Bronchial epithelial cell (primary cell): ENCODE measurements at regions not wholly inside any gene's neighbourhood (a gene's known extent, or its start where the extent isn't known, plus 50 kb on each side); places are given as distances from the start of the nearest gene placed in this dataset.
"Not testable (repeated sequence)": the region's sequence is repeated elsewhere in the genome, so short reads cannot be mapped to it uniquely, and the experiment has no call there.

Experiments used
- DNase-seq: peaks from one replicate; pipeline ENCODE4 v3.0.0-alpha.2; 2010; ENCODE audit warnings: low read depth
- FAIRE-seq: peaks from 2 replicates; lab custom pipeline; 2011; peaks lifted over from hg19 to GRCh38; lab: Jason Lieb, UNC
- H3K27me3 ChIP-seq: 2 replicates; pipeline ENCODE4 v1.5.1; 2011; ENCODE audit warnings: low read length; ENCODE audit not compliant: control insufficient read depth, insufficient read depth
- H3K36me3 ChIP-seq: 2 replicates; pipeline ENCODE4 v1.5.1; 2011; ENCODE audit warnings: low read length; ENCODE audit not compliant: control insufficient read depth, insufficient read depth
- H3K4me3 ChIP-seq: 2 replicates; pipeline ENCODE4 v1.5.1; 2011; ENCODE audit warnings: mild to moderate bottlenecking, low read depth, low read length, control low read depth
- TF ChIP-seq, protein P1 (sequence below): IDR thresholded peaks from 2 replicates; pipeline ENCODE4 v1.5.1; 2011; ENCODE audit warnings: mild to moderate bottlenecking, moderate library complexity, low read length, control low read depth, inconsistent platforms; ENCODE audit not compliant: insufficient read depth, severe bottlenecking

DNA sequence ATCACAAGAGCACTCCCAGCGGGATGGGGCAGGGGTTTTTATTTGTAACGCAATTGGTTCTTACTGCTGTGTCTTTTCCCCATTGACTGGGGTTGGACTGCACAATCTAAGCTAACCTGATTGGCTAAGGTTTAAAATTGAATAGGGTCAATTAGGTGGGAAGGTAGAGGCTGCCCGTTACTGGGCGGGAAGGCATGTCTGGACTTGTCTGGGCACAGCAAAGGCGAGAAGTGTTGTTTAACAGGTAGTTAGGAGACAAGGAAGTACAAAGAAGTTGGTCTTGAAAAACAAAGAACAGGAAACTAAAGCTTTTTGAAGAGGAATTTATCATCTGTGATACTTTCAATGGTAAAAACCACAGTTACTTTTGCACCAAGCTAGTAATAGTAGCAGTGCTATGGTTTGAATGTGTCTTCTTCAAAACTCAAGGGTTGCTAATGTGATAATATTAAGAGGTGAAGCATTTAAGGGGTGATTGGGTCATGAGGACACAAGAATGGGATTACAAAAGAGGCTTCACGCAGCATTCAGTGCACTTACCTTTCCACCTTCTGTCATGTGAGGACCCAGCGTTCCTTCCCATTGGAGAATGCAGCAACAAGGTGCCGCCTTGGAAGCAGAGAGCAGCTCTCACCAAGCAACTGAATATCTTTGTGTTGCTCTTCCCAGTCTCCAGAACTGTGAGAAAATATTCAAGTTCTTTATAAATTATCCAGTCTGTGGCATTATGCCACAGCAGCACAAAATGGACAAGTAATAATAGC lies 875.5 kb upstream of the SORCS1 start:
- FAIRE-seq = no peak
- Histone ChIP-seq H3K36me3 (no peaks in the 10 kb centered on the region), H3K27me3 (no peaks in the 10 kb centered on the region), H3K4me3 (no peak overlapping the region)
- DNase-seq = peak; percentile 70
- TF ChIP-seq, protein P1, sequence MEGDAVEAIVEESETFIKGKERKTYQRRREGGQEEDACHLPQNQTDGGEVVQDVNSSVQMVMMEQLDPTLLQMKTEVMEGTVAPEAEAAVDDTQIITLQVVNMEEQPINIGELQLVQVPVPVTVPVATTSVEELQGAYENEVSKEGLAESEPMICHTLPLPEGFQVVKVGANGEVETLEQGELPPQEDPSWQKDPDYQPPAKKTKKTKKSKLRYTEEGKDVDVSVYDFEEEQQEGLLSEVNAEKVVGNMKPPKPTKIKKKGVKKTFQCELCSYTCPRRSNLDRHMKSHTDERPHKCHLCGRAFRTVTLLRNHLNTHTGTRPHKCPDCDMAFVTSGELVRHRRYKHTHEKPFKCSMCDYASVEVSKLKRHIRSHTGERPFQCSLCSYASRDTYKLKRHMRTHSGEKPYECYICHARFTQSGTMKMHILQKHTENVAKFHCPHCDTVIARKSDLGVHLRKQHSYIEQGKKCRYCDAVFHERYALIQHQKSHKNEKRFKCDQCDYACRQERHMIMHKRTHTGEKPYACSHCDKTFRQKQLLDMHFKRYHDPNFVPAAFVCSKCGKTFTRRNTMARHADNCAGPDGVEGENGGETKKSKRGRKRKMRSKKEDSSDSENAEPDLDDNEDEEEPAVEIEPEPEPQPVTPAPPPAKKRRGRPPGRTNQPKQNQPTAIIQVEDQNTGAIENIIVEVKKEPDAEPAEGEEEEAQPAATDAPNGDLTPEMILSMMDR = no peak

DNA sequence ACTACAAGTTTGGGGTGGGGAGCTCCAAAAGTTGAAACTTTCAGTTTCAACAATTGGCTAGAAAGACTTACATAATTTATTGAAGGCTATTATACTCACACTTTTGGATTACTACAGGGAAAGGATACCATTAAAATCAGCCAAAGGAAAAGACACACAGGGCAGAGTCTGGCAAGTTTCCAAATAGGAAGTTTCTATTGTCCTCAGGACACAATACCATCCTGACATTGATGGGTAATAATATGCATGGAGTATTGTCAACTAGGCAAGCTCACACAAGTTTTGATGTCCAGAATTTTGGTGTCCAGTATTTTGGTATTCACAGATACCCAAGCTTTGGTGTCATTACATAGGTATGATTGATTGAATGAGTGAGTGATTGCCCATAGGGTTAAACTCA lies 872.6 kb upstream of the SORCS1 start:
- Histone ChIP-seq H3K4me3 (no peak overlapping the region), H3K27me3 (no peaks in the 10 kb centered on the region), H3K36me3 (no peaks in the 10 kb centered on the region)
- FAIRE-seq (no peak), DNase-seq (no peak)
- TF ChIP-seq, protein P1 = no peak

DNA sequence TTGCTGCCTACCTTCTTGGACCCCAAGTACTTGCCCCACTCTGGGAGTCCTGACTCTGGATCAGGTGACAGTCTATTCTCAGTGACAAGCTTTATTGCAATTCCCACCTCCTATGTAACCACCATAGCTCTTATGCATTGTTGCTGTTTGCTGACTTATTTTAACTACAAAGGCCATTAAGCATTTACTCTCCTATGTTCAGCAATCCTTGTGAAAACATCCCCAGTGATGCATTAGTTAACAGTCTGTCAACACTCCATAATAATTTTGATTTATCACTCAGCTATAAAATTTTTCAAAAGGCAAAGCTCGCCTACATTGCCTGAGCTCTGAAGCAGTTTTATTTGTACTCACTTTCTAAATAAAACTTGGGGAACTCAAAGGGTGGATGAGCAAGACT lies 871.8 kb upstream of the SORCS1 start:
- TF ChIP-seq, protein P1 = no peak
- Histone ChIP-seq H3K36me3 (no peaks in the 10 kb centered on the region), H3K4me3 (no peak overlapping the region), H3K27me3 (no peaks in the 10 kb centered on the region)
- FAIRE-seq = no peak
- DNase-seq = no peak

DNA sequence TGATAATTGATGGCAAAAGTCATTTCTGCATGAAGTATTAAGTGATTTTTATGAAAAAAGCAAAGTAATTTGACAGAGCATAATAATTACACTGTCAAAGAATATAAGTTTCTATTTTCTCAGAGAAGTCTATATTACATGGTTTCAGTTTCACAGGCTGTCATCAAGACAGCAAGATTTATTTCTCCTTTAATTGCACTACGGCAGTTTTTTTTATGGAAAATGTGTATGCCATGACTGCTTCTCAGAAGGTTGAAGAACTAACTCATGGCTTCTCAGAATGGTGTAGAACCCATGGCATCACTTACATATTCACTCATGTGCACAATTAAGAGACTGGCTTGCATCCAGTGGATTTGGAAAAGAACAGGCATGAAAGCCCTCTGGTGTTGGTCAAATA lies 870.3 kb upstream of the SORCS1 start:
- no peak overlapping the region for H3K4me3 ChIP-seq
- TF ChIP-seq, protein P1 = no peak
- H3K36me3 ChIP-seq = no peaks in the 10 kb centered on the region
- no peaks in the 10 kb centered on the region for H3K27me3 ChIP-seq
- FAIRE-seq (no peak), DNase-seq (no peak)

DNA sequence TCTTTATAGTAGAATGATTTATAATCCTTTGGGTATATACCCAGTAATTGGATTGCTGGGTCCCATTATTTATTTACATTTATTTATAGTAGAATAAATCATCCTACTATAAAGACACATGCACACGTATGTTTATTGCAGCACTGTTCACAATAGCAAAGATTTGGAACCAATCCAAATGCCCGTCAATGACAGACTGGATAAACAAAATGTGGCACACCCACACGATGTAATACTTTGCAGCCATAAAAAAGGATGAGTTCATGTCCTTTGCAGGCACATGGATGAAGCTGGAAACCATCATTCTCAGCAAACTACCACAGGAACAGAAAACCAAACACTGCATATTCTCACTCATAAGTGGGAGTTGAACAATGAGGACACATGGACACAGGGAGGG lies 869.0 kb upstream of the SORCS1 start:
- not testable (repeated sequence) for DNase-seq, H3K36me3 ChIP-seq, FAIRE-seq, H3K4me3 ChIP-seq, H3K27me3 ChIP-seq

DNA sequence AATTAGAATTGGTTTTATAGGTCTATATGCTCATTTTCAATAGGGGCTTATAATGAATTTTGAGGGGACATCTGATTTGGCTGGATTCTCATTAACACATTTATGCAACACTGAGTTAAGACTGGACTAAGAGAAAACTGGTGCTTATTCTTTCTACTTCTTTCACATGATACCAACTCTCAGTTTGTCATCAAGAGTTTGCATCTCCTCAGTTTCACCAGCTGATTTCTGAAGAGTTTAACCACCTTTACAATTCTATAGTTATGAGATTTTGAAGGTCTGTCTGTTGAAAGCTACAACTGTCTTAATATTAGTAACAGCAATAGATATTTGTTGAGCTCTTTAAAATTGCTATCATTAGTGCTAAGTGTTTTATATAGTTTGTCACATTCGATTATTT lies 867.0 kb upstream of the SORCS1 start:
- FAIRE-seq = no peak
- H3K36me3 ChIP-seq = no peaks in the 10 kb centered on the region
- TF ChIP-seq, protein P1 = no peak

More for the DNA sequence above, 867.0 kb upstream of the SORCS1 start:
- DNase-seq = no peak
- Histone ChIP-seq H3K4me3 (no peak overlapping the region), H3K27me3 (no peaks in the 10 kb centered on the region)
